ENCODE measurements at regions not wholly inside any gene's neighbourhood (a gene's known extent, or its start where the extent isn't known, plus 50 kb on each side); places are given as distances from the start of the nearest gene placed in this dataset.
A peak's percentile ranks its signal among the peaks of the same experiment; 100 is the strongest.

- no peak for DNase-seq
- H3K27me3 ChIP-seq (ENCODE audit: control insufficient read depth, insufficient read depth, low read length, poor library complexity, severe bottlenecking) = peaks cover 16% of the 10 kb centered on the region
- H3K4me1 Mint-ChIP-seq = no peaks in the 10 kb centered on the region
- H3K9me3 Mint-ChIP-seq = no peaks in the 10 kb centered on the region
- H3K4me3 ChIP-seq (ENCODE audit: low read length) = no peak overlapping the region
- TF ChIP-seq CTCF (conservative IDR thresholded peaks at IDR 0.05) = no peak
- peak overlapping the region; percentile 93 for H3K27ac ChIP-seq (ENCODE audit: low read depth, low read length)
- no peak overlapping the region for H3K4me3 Mint-ChIP-seq
- no peaks in the 10 kb centered on the region for H3K36me3 ChIP-seq (ENCODE audit: control insufficient read depth, insufficient read depth, low read length)
- no peaks in the 10 kb centered on the region for H3K4me1 ChIP-seq (ENCODE audit: control insufficient read depth, insufficient read depth, low read length)
- no peaks in the 10 kb centered on the region for H3K36me3 Mint-ChIP-seq (ENCODE audit: low read depth)
- H3K9ac ChIP-seq (ENCODE audit: extremely low read depth, low read length, poor library complexity, severe bottlenecking) = no peak overlapping the region
- WGBS, 2 experiments (ENCODE audit: insufficient coverage in 1 of 2, insufficient read length in 1 of 2) = 78 to 94% methylated on average over 2 to 3 of the region's 3 CpGs
- peaks cover 60% of the 10 kb centered on the region for H3K27me3 Mint-ChIP-seq (ENCODE audit: insufficient read depth)
- no peaks in the 10 kb centered on the region for H3K9me3 ChIP-seq (ENCODE audit: control insufficient read depth, low read length)
- H3K27ac Mint-ChIP-seq = no peak overlapping the region
Measured at GRCh38 chr1:231094421-231094820, 54.4 kb upstream of the FAM89A start.

GRCh38 chr1:231093156-231093922, 53.3 kb upstream of the FAM89A start:
- Histone ChIP-seq H3K27ac (ENCODE audit: low read depth, low read length) (peak overlapping the region; percentile 93), H3K27me3 (ENCODE audit: control insufficient read depth, insufficient read depth, low read length, poor library complexity, severe bottlenecking) (peaks cover 16% of the 10 kb centered on the region), H3K36me3 (ENCODE audit: control insufficient read depth, insufficient read depth, low read length) (no peaks in the 10 kb centered on the region), H3K9ac (ENCODE audit: extremely low read depth, low read length, poor library complexity, severe bottlenecking) (no peak overlapping the region), H3K4me1 (ENCODE audit: control insufficient read depth, insufficient read depth, low read length) (no peaks in the 10 kb centered on the region), H3K4me3 (ENCODE audit: low read length) (no peak overlapping the region), H3K9me3 (ENCODE audit: control insufficient read depth, low read length) (no peaks in the 10 kb centered on the region)
- Mint-ChIP-seq H3K9me3 (no peaks in the 10 kb centered on the region), H3K36me3 (ENCODE audit: low read depth) (no peaks in the 10 kb centered on the region), H3K4me1 (no peaks in the 10 kb centered on the region), H3K4me3 (no peak overlapping the region), H3K27ac (no peak overlapping the region), H3K27me3 (ENCODE audit: insufficient read depth) (peaks cover 64% of the 10 kb centered on the region)
- TF ChIP-seq CTCF (conservative IDR thresholded peaks at IDR 0.05) = peak; percentile 48
- peak; percentile 55 for DNase-seq
- 41 to 78% methylated on average over 5 to 13 of the region's 13 CpGs for WGBS, 2 experiments (ENCODE audit: insufficient coverage in 1 of 2, insufficient read length in 1 of 2)

- H3K9me3 ChIP-seq (ENCODE audit: control insufficient read depth, low read length) = no peaks in the 10 kb centered on the region
- 87 to 100% methylated on average over 2 to 4 of the region's 5 CpGs for WGBS, 2 experiments (ENCODE audit: insufficient coverage in 1 of 2, insufficient read length in 1 of 2)
- Mint-ChIP-seq H3K4me1 (no peaks in the 10 kb centered on the region), H3K4me3 (no peak overlapping the region), H3K9me3 (no peaks in the 10 kb centered on the region), H3K27ac (no peak overlapping the region), H3K27me3 (ENCODE audit: insufficient read depth) (peaks cover 68% of the 10 kb centered on the region), H3K36me3 (ENCODE audit: low read depth) (no peaks in the 10 kb centered on the region)
- TF ChIP-seq CTCF (conservative IDR thresholded peaks at IDR 0.05) = no peak
- no peaks in the 10 kb centered on the region for H3K4me1 ChIP-seq (ENCODE audit: control insufficient read depth, insufficient read depth, low read length)
- H3K9ac ChIP-seq (ENCODE audit: extremely low read depth, low read length, poor library complexity, severe bottlenecking) = no peak overlapping the region
- H3K27me3 ChIP-seq (ENCODE audit: control insufficient read depth, insufficient read depth, low read length, poor library complexity, severe bottlenecking) = peaks cover 16% of the 10 kb centered on the region
- no peaks in the 10 kb centered on the region for H3K36me3 ChIP-seq (ENCODE audit: control insufficient read depth, insufficient read depth, low read length)
- H3K4me3 ChIP-seq (ENCODE audit: low read length) = no peak overlapping the region
- peak overlapping the region; percentile 93 for H3K27ac ChIP-seq (ENCODE audit: low read depth, low read length)
- no peak for DNase-seq
Measured at GRCh38 chr1:231092380-231092779, 52.3 kb upstream of the FAM89A start.

Data from endodermal cell (in vitro differentiated cells).